Right ventricle myocardium superior (tissue), 1 donor: ENCODE measurements at regions not wholly inside any gene's neighbourhood (a gene's known extent, or its start where the extent isn't known, plus 50 kb on each side); places are given as distances from the start of the nearest gene placed in this dataset.

Experiments
- ATAC-seq: fragments of 200-7000 bp; cut with Tn5 transposase; one replicate; pipeline ENCODE4 v1.9.1; 2020; ENCODE audit warnings: mild to moderate bottlenecking; ENCODE audit not compliant: poor library complexity
- DNase-seq: peaks from one replicate; pipeline ENCODE4 v3.0.0-alpha.2; 2020
- intact Hi-C: fragments of 100-400 bp; cut with DNase I; formaldehyde crosslinking; loops from one replicate; pipeline ENCODE4 v1.11.2; 2022
- donor health status: DM: no; HTN: yes; CAD: no; lungs with severe emphysema.

GRCh38 chr13:72540881-72541280, 186.5 kb downstream of the MZT1 start:
- intact Hi-C loops: no loop called here
- ATAC-seq (no peak), DNase-seq (no peak)

- DNase-seq (no peak), ATAC-seq (no peak)
- intact Hi-C loops: no loop called here
Measured at GRCh38 chr13:72539925-72540324, 187.5 kb downstream of the MZT1 start.

- ATAC-seq (no peak), DNase-seq (no peak)
- intact Hi-C loops: no loop called here
Measured at GRCh38 chr13:72537782-72538181, 189.6 kb downstream of the MZT1 start.

GRCh38 chr13:72537395-72537780, 190.0 kb downstream of the MZT1 start:
- intact Hi-C loops: no loop called here
- no peak for ATAC-seq
- DNase-seq: no peak

GRCh38 chr13:72536714-72537394, 190.6 kb downstream of the MZT1 start:
- ATAC-seq: no peak
- no peak for DNase-seq

GRCh38 chr13:72534951-72535640, 192.3 kb downstream of the MZT1 start:
- DNase-seq (no peak), ATAC-seq (no peak)
- intact Hi-C loops: no loop called here

More at GRCh38 chr13:72536714-72537394, 190.6 kb downstream of the MZT1 start:
- intact Hi-C loops: no loop called here

- intact Hi-C loops: no loop called here
- DNase-seq: no peak
- no peak for ATAC-seq
Measured at GRCh38 chr13:72530471-72530870, 197.0 kb downstream of the MZT1 start.

GRCh38 chr13:72527333-72527732, 200.1 kb downstream of the MZT1 start:
- no peak for DNase-seq
- ATAC-seq: no peak
- intact Hi-C loops: no loop called here

- ATAC-seq: no peak
- intact Hi-C loops: no loop called here
- DNase-seq: no peak
Measured at GRCh38 chr13:72523593-72523992, 203.8 kb downstream of the MZT1 start.

GRCh38 chr13:72523049-72523448, 204.4 kb downstream of the MZT1 start:
- DNase-seq (no peak), ATAC-seq (no peak)
- intact Hi-C loops: no loop called here

GRCh38 chr13:72521940-72522661, 205.3 kb downstream of the MZT1 start:
- ATAC-seq (no peak), DNase-seq (no peak)

GRCh38 chr13:72514146-72514545, 213.3 kb downstream of the MZT1 start:
- no peak for ATAC-seq
- intact Hi-C loops: no loop called here
- no peak for DNase-seq

More at GRCh38 chr13:72521940-72522661, 205.3 kb downstream of the MZT1 start:
- intact Hi-C loops: no loop called here

GRCh38 chr13:72508392-72508791, 219.0 kb downstream of the MZT1 start:
- ATAC-seq (no peak), DNase-seq (no peak)
- intact Hi-C loops: no loop called here

- ATAC-seq (no peak), DNase-seq (no peak)
- intact Hi-C loops: no loop called here
Measured at GRCh38 chr13:72507416-72508199, 219.8 kb downstream of the MZT1 start.

GRCh38 chr13:72506706-72507105, 220.7 kb downstream of the MZT1 start:
- no peak for DNase-seq
- intact Hi-C loops: no loop called here
- ATAC-seq: no peak

GRCh38 chr13:72505376-72505775, 222.1 kb downstream of the MZT1 start:
- intact Hi-C loops: no loop called here
- DNase-seq (no peak), ATAC-seq (no peak)

- ATAC-seq (no peak), DNase-seq (no peak)
- intact Hi-C loops: no loop called here
Measured at GRCh38 chr13:72504131-72504841, 223.1 kb downstream of the MZT1 start.

- DNase-seq (no peak), ATAC-seq (no peak)
- intact Hi-C loops: no loop called here
Measured at GRCh38 chr13:72500851-72501250, 226.6 kb downstream of the MZT1 start.

- intact Hi-C loops: no loop called here
- no peak for ATAC-seq
- no peak for DNase-seq
Measured at GRCh38 chr13:72495681-72496080, 231.7 kb downstream of the MZT1 start.
